HepG2 (cell line): ENCODE measurements at regions not wholly inside any gene's neighbourhood (a gene's known extent, or its start where the extent isn't known, plus 50 kb on each side); places are given as distances from the start of the nearest gene placed in this dataset.

Source experiments
- AGO1 ChIP-seq: fragments of 200-400 bp; formaldehyde crosslinking; IDR thresholded peaks from 2 replicates; pipeline ENCODE4 v1.6.1; 2017; ENCODE audit warnings: mild to moderate bottlenecking, low read depth, low read length, moderate library complexity; ENCODE audit not compliant: poor library complexity, severe bottlenecking
- BCL3 ChIP-seq: sonication (generic); formaldehyde crosslinking; IDR thresholded peaks from 2 replicates; pipeline ENCODE4 v1.5.1; 2020; ENCODE audit warnings: mild to moderate bottlenecking, missing genetic modification reagents, moderate library complexity
- CC2D1A ChIP-seq: sonication (generic); formaldehyde crosslinking; IDR thresholded peaks from 2 replicates; pipeline ENCODE4 v1.8.1; 2023; ENCODE audit warnings: mild to moderate bottlenecking, missing genetic modification reagents
- NFRKB ChIP-seq: fragments of 450-650 bp; IDR thresholded peaks from 2 replicates; pipeline ENCODE4 v1.6.1; 2017
- RBM22 ChIP-seq: fragments of 200-400 bp; formaldehyde crosslinking; optimal IDR thresholded peaks from 2 replicates; pipeline ENCODE3; 2017; ENCODE audit warnings: mild to moderate bottlenecking, low read length, moderate library complexity
- SALL1 ChIP-seq: sonication (generic); formaldehyde crosslinking; IDR thresholded peaks from 2 replicates; pipeline ENCODE4 v1.8.0; 2022; ENCODE audit warnings: mild to moderate bottlenecking, missing genetic modification reagents
- UBTF ChIP-seq: sonication (generic); formaldehyde crosslinking; IDR thresholded peaks from 2 replicates; pipeline ENCODE4 v1.4.0; 2020; ENCODE audit warnings: mild to moderate bottlenecking, missing genetic modification reagents
- ZFP1 ChIP-seq: IDR thresholded peaks from 2 replicates; pipeline ENCODE4 v1.6.1; 2016
- ZFX ChIP-seq: sonication (generic); formaldehyde crosslinking; IDR thresholded peaks from 2 replicates; pipeline ENCODE4 v1.4.0; 2020; ENCODE audit warnings: mild to moderate bottlenecking, low read depth, missing genetic modification reagents, moderate library complexity
- ZMYM4 ChIP-seq: sonication (generic); formaldehyde crosslinking; IDR thresholded peaks from 2 replicates; pipeline ENCODE4 v1.8.1; 2023; ENCODE audit warnings: mild to moderate bottlenecking, missing genetic modification reagents
- ZNF256 ChIP-seq: sonication (generic); formaldehyde crosslinking; conservative IDR thresholded peaks from 2 replicates; pipeline ENCODE4 v1.4.0; 2020; ENCODE audit warnings: missing genetic modification reagents
- ZNF331 ChIP-seq: sonication (generic); formaldehyde crosslinking; IDR thresholded peaks from 2 replicates; pipeline ENCODE4 v1.4.0; 2020; ENCODE audit warnings: missing genetic modification reagents
- ZNF414 ChIP-seq: sonication (generic); formaldehyde crosslinking; IDR thresholded peaks from 2 replicates; pipeline ENCODE4 v1.5.0; 2020; ENCODE audit warnings: missing genetic modification reagents
- ZNF446 ChIP-seq: sonication (generic); formaldehyde crosslinking; IDR thresholded peaks from 2 replicates; pipeline ENCODE4 v1.5.0; 2020; ENCODE audit warnings: mild to moderate bottlenecking, missing genetic modification reagents
- ZNF503 ChIP-seq: sonication (generic); formaldehyde crosslinking; IDR thresholded peaks from 2 replicates; pipeline ENCODE4 v1.4.0; 2020; ENCODE audit warnings: missing genetic modification reagents
- ZNF576 ChIP-seq: sonication (generic); formaldehyde crosslinking; IDR thresholded peaks from 2 replicates; pipeline ENCODE4 v1.4.0; 2020; ENCODE audit warnings: mild to moderate bottlenecking, missing genetic modification reagents
- ZNF687 ChIP-seq: sonication (generic); formaldehyde crosslinking; IDR thresholded peaks from 2 replicates; pipeline ENCODE4 v1.5.1; 2020; ENCODE audit warnings: mild to moderate bottlenecking, missing genetic modification reagents, moderate library complexity
- ZNF761 ChIP-seq: sonication (generic); formaldehyde crosslinking; conservative IDR thresholded peaks from 2 replicates; pipeline ENCODE4 v1.4.0; 2020; ENCODE audit warnings: mild to moderate bottlenecking, missing genetic modification reagents
- ZSCAN31 ChIP-seq: sonication (generic); formaldehyde crosslinking; IDR thresholded peaks from 2 replicates; pipeline ENCODE4 v1.5.0; 2020; ENCODE audit warnings: low read depth, mild to moderate bottlenecking, missing genetic modification reagents

- TF ChIP-seq BCL3 = peak; percentile 78; the same call in 1 of the 2 replicates
- no peak for TF ChIP-seq ZFP1
- no peak for TF ChIP-seq ZNF761 (CRISPR knock-in tag)
- TF ChIP-seq AGO1 = no peak
- TF ChIP-seq ZNF446 = 0 out of 2 replicates have a peak, but pooled peaks have one; percentile 36
- TF ChIP-seq CC2D1A (CRISPR knock-in tag) = no peak
- no peak for TF ChIP-seq ZNF503 (CRISPR knock-in tag)
- no peak for TF ChIP-seq NFRKB
- no peak for TF ChIP-seq ZSCAN31 (CRISPR knock-in tag)
- TF ChIP-seq RBM22 = no peak
- no peak for TF ChIP-seq ZNF414 (CRISPR knock-in tag)
- TF ChIP-seq ZNF687 (CRISPR knock-in tag) = peak; percentile 72
- 0 out of 2 replicates have a peak, but pooled peaks have one; percentile 30 for TF ChIP-seq UBTF (CRISPR knock-in tag)
- TF ChIP-seq ZNF331 = 0 out of 2 replicates have a peak, but pooled peaks have one; percentile 18
- 0 out of 2 replicates have a peak, but pooled peaks have one; percentile 22 for TF ChIP-seq ZMYM4 (CRISPR knock-in tag)
- peak; percentile 54 for TF ChIP-seq SALL1
- no peak for TF ChIP-seq ZNF576 (CRISPR knock-in tag)
- peak; percentile 46 for TF ChIP-seq ZFX (CRISPR knock-in tag)
- TF ChIP-seq ZNF256 (CRISPR knock-in tag) = no peak
Observed at GRCh38 chr4:184274286-184274951, 56.7 kb upstream of the ENPP6 start (continued).
